Panc1 (cell line): ENCODE measurements at regions not wholly inside any gene's neighbourhood (a gene's known extent, or its start where the extent isn't known, plus 50 kb on each side); places are given as distances from the start of the nearest gene placed in this dataset.

Experiments used
- CTCF ChIP-seq: fragments of 450-650 bp; IDR thresholded peaks from 2 replicates; pipeline ENCODE4 v1.5.1; 2017; ENCODE audit warnings: mild to moderate bottlenecking
- POLR2AphosphoS5 ChIP-seq: IDR thresholded peaks from 2 replicates; pipeline ENCODE4 v1.6.1; 2012; ENCODE audit warnings: mild to moderate bottlenecking, low read depth, low read length, moderate library complexity
- REST ChIP-seq, 2 experiments: IDR thresholded peaks; 2 replicates each; pipeline ENCODE4 v1.6.1; 2011 to 2012; ENCODE audit warnings: low read depth in 2 of 2, control low read depth in 1 of 2, low read length in 1 of 2, mild to moderate bottlenecking in 1 of 2, moderate library complexity in 1 of 2; ENCODE audit not compliant: insufficient read depth in 1 of 2
- SIN3A ChIP-seq: IDR thresholded peaks from 2 replicates; pipeline ENCODE4 v1.6.1; 2012; ENCODE audit warnings: low read depth, mild to moderate bottlenecking, low read length, moderate library complexity, borderline replicate concordance; ENCODE audit not compliant: insufficient read depth
- TCF7L2 ChIP-seq: IDR thresholded peaks from 2 replicates; pipeline ENCODE4 v1.6.1; 2011; ENCODE audit warnings: mild to moderate bottlenecking, low read depth, low read length, inconsistent platforms

GRCh38 chr14:76705214-76705613 is 56.1 kb upstream of the VASH1 start:
- no peak for TF ChIP-seq CTCF
- no peak for TF ChIP-seq POLR2AphosphoS5
- TF ChIP-seq REST (IDR thresholded peaks at IDR 0.05; ENCODE audit: insufficient read depth in 1 of 2, low read depth in 2 of 2, low read length in 1 of 2), result no peak
- TF ChIP-seq SIN3A, result no peak
- no peak for TF ChIP-seq TCF7L2
